ENCODE measurements at regions not wholly inside any gene's neighbourhood (a gene's known extent, or its start where the extent isn't known, plus 50 kb on each side); places are given as distances from the start of the nearest gene placed in this dataset.

DNA sequence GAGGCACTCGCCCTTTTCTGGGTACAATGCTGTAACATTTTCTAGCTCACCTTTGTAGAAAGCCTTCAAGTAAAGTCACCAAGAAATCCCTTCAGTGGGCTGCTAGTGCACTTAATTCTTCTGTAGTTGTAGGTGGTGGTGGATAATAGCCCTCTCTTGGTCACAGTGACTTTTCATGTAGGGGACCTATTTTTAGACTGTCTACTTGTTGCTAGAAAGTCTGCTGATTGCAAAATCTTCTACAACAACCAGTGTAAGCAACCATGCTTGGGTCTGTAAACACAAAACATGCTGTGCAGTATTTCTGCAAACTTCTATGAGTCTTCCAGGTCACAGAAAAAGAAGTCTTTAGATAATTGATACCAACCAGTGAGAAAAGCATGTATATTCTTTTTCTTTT, 55.6 kb downstream of the PBDC1 start:
- no peak for DNase-seq (ENCODE audit: low read depth)

DNA sequence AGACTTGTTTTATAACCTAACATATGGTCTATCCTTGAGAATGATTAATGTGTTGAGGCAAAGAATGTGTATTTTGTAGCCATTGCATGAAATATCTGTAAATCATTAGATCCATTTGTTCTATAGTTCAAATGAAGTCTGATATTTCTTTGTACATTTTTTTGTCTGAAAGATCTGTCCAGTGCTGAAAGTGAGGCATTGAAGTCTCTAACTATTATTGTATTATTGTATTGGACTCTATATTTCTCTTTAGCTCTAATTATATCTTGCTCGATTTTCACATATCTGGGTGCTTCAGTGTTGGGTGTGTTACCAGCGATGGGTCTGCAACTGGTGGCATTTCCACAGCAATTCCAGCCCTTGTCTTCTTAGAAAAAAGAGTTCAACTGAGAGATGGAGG, 76.0 kb downstream of the PBDC1 start:
- DNase-seq (ENCODE audit: low read depth), result no peak

DNA sequence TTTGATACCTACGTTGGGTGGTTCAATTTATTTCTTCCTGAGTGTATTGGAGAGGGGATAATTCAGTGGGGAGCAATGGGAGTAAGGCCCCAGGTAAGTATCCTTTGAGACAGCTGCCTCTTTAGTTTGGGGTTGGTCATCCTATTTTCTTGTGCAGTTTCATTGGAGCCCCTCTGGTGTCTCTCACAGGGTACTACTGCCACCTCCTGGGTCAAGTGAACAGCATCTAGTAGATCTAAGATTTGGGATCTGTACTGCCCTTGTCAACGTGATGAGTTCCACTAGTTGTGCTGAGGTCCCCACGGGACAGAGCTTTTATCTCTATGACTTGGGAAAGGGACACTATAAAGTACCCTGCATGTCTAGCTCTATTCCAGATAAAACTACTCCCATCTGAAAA, 80.6 kb downstream of the PBDC1 start:
- DNase-seq (ENCODE audit: low read depth), result peak; percentile 3

DNA sequence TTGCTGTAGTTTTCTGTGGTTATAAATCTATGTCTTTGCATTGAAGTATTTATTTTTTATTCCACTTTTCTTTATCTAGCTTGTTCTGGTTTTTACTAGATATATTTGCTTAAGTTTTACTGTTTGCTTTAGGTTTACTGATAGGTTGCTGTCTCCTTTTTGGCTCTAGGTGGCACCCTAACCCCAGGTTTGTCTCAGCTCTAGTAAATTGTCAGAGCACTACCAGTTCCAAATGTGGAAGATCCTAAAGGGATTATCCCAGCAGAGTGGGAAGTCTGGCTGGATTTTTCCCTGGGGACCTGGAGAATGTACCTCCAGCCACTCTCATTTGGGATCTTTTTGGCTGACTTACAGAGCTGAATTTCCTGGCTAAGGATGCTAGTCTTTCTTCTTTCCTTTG, 106.1 kb downstream of the PBDC1 start:
- DNase-seq (ENCODE audit: low read depth), result peak; percentile 6

Measured in stimulated activated CD8-positive, alpha-beta memory T cell treated with anti-CD3 and anti-CD28 coated beads, Interleukin-15, amount 100 ng/mL, for 1 hour (primary cell).